Spleen (tissue), 7 donors: ENCODE measurements at regions not wholly inside any gene's neighbourhood (a gene's known extent, or its start where the extent isn't known, plus 50 kb on each side); places are given as distances from the start of the nearest gene placed in this dataset.

Experiments
- CTCF ChIP-seq, 11 experiments: fragments of 200-600 bp in 7 of 11; fragments of 450-650 bp in 4 of 11; sonication (generic) in 4 of 11; IDR thresholded peaks in 8 of 11; conservative IDR thresholded peaks in 3 of 11; 1 replicate in 7 of 11; 2 replicates in 4 of 11; pipeline versions ENCODE4 v1.4.0 to v1.8.0; 2016 to 2021; ENCODE audit warnings: antibody characterized with exemption in 11 of 11, inconsistent platforms in 4 of 11, mild to moderate bottlenecking in 1 of 11
- POLR2A ChIP-seq, 3 donors: fragments of 450-650 bp; IDR thresholded peaks; one replicate each; pipeline ENCODE4 v1.5.1; 2017; ENCODE audit warnings: antibody characterized with exemption in 3 of 3, mild to moderate bottlenecking in 1 of 3
- POLR2AphosphoS5 ChIP-seq, 3 donors: sonication (generic); formaldehyde crosslinking; IDR thresholded peaks; one replicate each; pipeline ENCODE4 v1.5.1; 2017; ENCODE audit warnings: antibody characterized with exemption in 3 of 3
- donor health status: DM: no; HTN: no; CAD: no; lungs with moderate emphysema.
- donor health status: DM: no; HTN: no; CAD: no.
- donor health status: DM: no; HTN: no; CAD: no.

- TF ChIP-seq CTCF (IDR thresholded peaks at IDR 0.05 in 8 of 11, conservative IDR thresholded peaks at IDR 0.05 in 3 of 11) (no peak), POLR2A (IDR thresholded peaks at IDR 0.05) (no peak), POLR2AphosphoS5 (IDR thresholded peaks at IDR 0.05) (no peak)
These were observed 142.4 kb downstream of the THBS2 start for GRCh38 chr6:169111203-169111602.
